Immature natural killer cell (primary cell): ENCODE measurements at regions not wholly inside any gene's neighbourhood (a gene's known extent, or its start where the extent isn't known, plus 50 kb on each side); places are given as distances from the start of the nearest gene placed in this dataset.

ENCODE experiments used
- DNase-seq, 3 donors: peaks; one replicate each; pipeline ENCODE4 v3.0.0; 2022; ENCODE audit warnings: mixed read lengths in 1 of 3
- H3K27ac Mint-ChIP-seq, 6 donors: one replicate each; pipeline ENCODE4 v1.8.0; 2020; ENCODE audit warnings: mixed read lengths in 6 of 6, mild to moderate bottlenecking in 5 of 6, inconsistent platforms in 4 of 6, moderate library complexity in 3 of 6
- H3K27me3 Mint-ChIP-seq, 3 donors: one replicate each; pipeline ENCODE4 v1.8.0; 2020 to 2021; ENCODE audit warnings: low read depth in 3 of 3, mild to moderate bottlenecking in 3 of 3, mixed read lengths in 3 of 3, moderate library complexity in 3 of 3, inconsistent platforms in 1 of 3
- H3K36me3 Mint-ChIP-seq, 3 donors: one replicate each; pipeline ENCODE4 v1.8.0; 2020; ENCODE audit warnings: mixed read lengths in 3 of 3, inconsistent platforms in 2 of 3, mild to moderate bottlenecking in 2 of 3
- H3K4me1 Mint-ChIP-seq, 2 donors: one replicate each; pipeline ENCODE4 v1.8.0; 2020; ENCODE audit warnings: inconsistent platforms in 2 of 2, mild to moderate bottlenecking in 2 of 2, mixed read lengths in 2 of 2, moderate library complexity in 1 of 2
- H3K4me3 Mint-ChIP-seq, 5 donors: one replicate each; pipeline ENCODE4 v1.8.0; 2020; ENCODE audit warnings: mild to moderate bottlenecking in 5 of 5, mixed read lengths in 5 of 5, inconsistent platforms in 3 of 5, moderate library complexity in 3 of 5
- H3K9me3 Mint-ChIP-seq, 6 donors: one replicate each; pipeline ENCODE4 v1.8.0; 2020; ENCODE audit warnings: mild to moderate bottlenecking in 6 of 6, mixed read lengths in 6 of 6, inconsistent platforms in 4 of 6, moderate library complexity in 3 of 6

- Mint-ChIP-seq H3K27me3 (peaks cover 0 to 5% (median 4%) of the 10 kb centered on the region in 3 donors), H3K9me3 (peaks cover 0 to 9% (median 2%) of the 10 kb centered on the region in 6 donors), H3K4me1 (no peaks in the 10 kb centered on the region), H3K4me3 (no peak overlapping the region), H3K27ac (no peak overlapping the region), H3K36me3 (no peaks in the 10 kb centered on the region)
- DNase-seq = no peak
These were observed 552.4 kb upstream of the DAB1 start for GRCh38 chr1:57976216-57976615.

GRCh38 chr1:57968321-57968720 is 544.5 kb upstream of the DAB1 start:
- Mint-ChIP-seq H3K4me3 (no peak overlapping the region), H3K27ac (no peak overlapping the region), H3K27me3 (peaks cover 0 to 5% (median 0%) of the 10 kb centered on the region in 3 donors), H3K4me1 (no peaks in the 10 kb centered on the region), H3K9me3 (no peaks in the 10 kb centered on the region), H3K36me3 (no peaks in the 10 kb centered on the region)
- DNase-seq = no peak

GRCh38 chr1:57966751-57967406 is 543.0 kb upstream of the DAB1 start:
- Mint-ChIP-seq H3K4me3 (no peak overlapping the region), H3K36me3 (no peaks in the 10 kb centered on the region), H3K27me3 (peaks cover 0 to 5% (median 0%) of the 10 kb centered on the region in 3 donors), H3K9me3 (no peaks in the 10 kb centered on the region), H3K4me1 (no peaks in the 10 kb centered on the region), H3K27ac (no peak overlapping the region)
- no peak for DNase-seq

GRCh38 chr1:57966340-57966739 is 542.5 kb upstream of the DAB1 start:
- Mint-ChIP-seq H3K9me3 (no peaks in the 10 kb centered on the region), H3K27ac (no peak overlapping the region), H3K4me3 (no peak overlapping the region), H3K36me3 (no peaks in the 10 kb centered on the region), H3K4me1 (no peaks in the 10 kb centered on the region), H3K27me3 (peaks cover 0 to 5% (median under 1%) of the 10 kb centered on the region in 3 donors)
- no peak for DNase-seq

- no peaks in the 10 kb centered on the region for H3K9me3 Mint-ChIP-seq
These were observed 539.7 kb upstream of the DAB1 start for GRCh38 chr1:57963581-57963980.

GRCh38 chr1:57959531-57960241 is 535.8 kb upstream of the DAB1 start:
- H3K4me1 Mint-ChIP-seq = no peaks in the 10 kb centered on the region
- no peak for DNase-seq
- H3K27ac Mint-ChIP-seq = no peak overlapping the region
- no peak overlapping the region for H3K4me3 Mint-ChIP-seq
- H3K9me3 Mint-ChIP-seq = no peaks in the 10 kb centered on the region
- H3K27me3 Mint-ChIP-seq = peaks cover 0 to 2% (median 2%) of the 10 kb centered on the region in 3 donors
- no peaks in the 10 kb centered on the region for H3K36me3 Mint-ChIP-seq

More at GRCh38 chr1:57963581-57963980, 539.7 kb upstream of the DAB1 start:
- H3K27me3 Mint-ChIP-seq = peaks cover 2 to 5% (median 2%) of the 10 kb centered on the region in 3 donors
- no peaks in the 10 kb centered on the region for H3K36me3 Mint-ChIP-seq
- H3K27ac Mint-ChIP-seq = no peak overlapping the region
- H3K4me3 Mint-ChIP-seq = no peak overlapping the region
- DNase-seq = no peak
- no peaks in the 10 kb centered on the region for H3K4me1 Mint-ChIP-seq

- H3K4me1 Mint-ChIP-seq = no peaks in the 10 kb centered on the region
- H3K9me3 Mint-ChIP-seq = no peaks in the 10 kb centered on the region
- H3K27me3 Mint-ChIP-seq = peaks cover 0 to 2% (median 2%) of the 10 kb centered on the region in 3 donors
- no peaks in the 10 kb centered on the region for H3K36me3 Mint-ChIP-seq
- no peak overlapping the region for H3K4me3 Mint-ChIP-seq
- DNase-seq = no peak
- H3K27ac Mint-ChIP-seq = no peak overlapping the region
These were observed 533.7 kb upstream of the DAB1 start for GRCh38 chr1:57957576-57957975.

GRCh38 chr1:57951390-57951789 is 527.5 kb upstream of the DAB1 start:
- Mint-ChIP-seq H3K27ac (no peak overlapping the region), H3K4me1 (no peaks in the 10 kb centered on the region), H3K36me3 (no peaks in the 10 kb centered on the region), H3K4me3 (no peak overlapping the region), H3K27me3 (peaks cover 0 to 6% (median 0%) of the 10 kb centered on the region in 3 donors), H3K9me3 (no peaks in the 10 kb centered on the region)
- no peak for DNase-seq

- Mint-ChIP-seq H3K4me3 (no peak overlapping the region), H3K27ac (no peak overlapping the region), H3K9me3 (no peaks in the 10 kb centered on the region), H3K36me3 (no peaks in the 10 kb centered on the region), H3K4me1 (no peaks in the 10 kb centered on the region), H3K27me3 (peaks cover 0 to 6% (median 0%) of the 10 kb centered on the region in 3 donors)
- no peak for DNase-seq
These were observed 525.3 kb upstream of the DAB1 start for GRCh38 chr1:57949168-57949567.

- H3K4me3 Mint-ChIP-seq = no peak overlapping the region
- H3K27me3 Mint-ChIP-seq = peaks cover 0 to 6% (median 0%) of the 10 kb centered on the region in 3 donors
- DNase-seq = no peak
- no peaks in the 10 kb centered on the region for H3K4me1 Mint-ChIP-seq
- no peaks in the 10 kb centered on the region for H3K36me3 Mint-ChIP-seq
- no peaks in the 10 kb centered on the region for H3K9me3 Mint-ChIP-seq
- H3K27ac Mint-ChIP-seq = no peak overlapping the region
These were observed 523.6 kb upstream of the DAB1 start for GRCh38 chr1:57947471-57947870.

- Mint-ChIP-seq H3K4me3 (no peak overlapping the region), H3K4me1 (no peaks in the 10 kb centered on the region), H3K9me3 (no peaks in the 10 kb centered on the region), H3K27me3 (peaks cover 0 to 6% (median 0%) of the 10 kb centered on the region in 3 donors), H3K36me3 (no peaks in the 10 kb centered on the region), H3K27ac (no peak overlapping the region)
- DNase-seq = no peak
These were observed 521.2 kb upstream of the DAB1 start for GRCh38 chr1:57945045-57945444.

- DNase-seq = no peak
- H3K27ac Mint-ChIP-seq = no peak overlapping the region
- no peaks in the 10 kb centered on the region for H3K36me3 Mint-ChIP-seq
- peaks cover 0 to 5% (median 2%) of the 10 kb centered on the region in 6 donors for H3K9me3 Mint-ChIP-seq
- H3K27me3 Mint-ChIP-seq = peaks cover 0 to 11% (median 0%) of the 10 kb centered on the region in 3 donors
- H3K4me3 Mint-ChIP-seq = no peak overlapping the region
- H3K4me1 Mint-ChIP-seq = no peaks in the 10 kb centered on the region
These were observed 519.5 kb upstream of the DAB1 start for GRCh38 chr1:57943365-57943764.

GRCh38 chr1:57934745-57935144 is 510.9 kb upstream of the DAB1 start:
- Mint-ChIP-seq H3K36me3 (no peaks in the 10 kb centered on the region), H3K4me1 (no peaks in the 10 kb centered on the region), H3K4me3 (no peak overlapping the region), H3K27me3 (peaks cover 1 to 11% (median 2%) of the 10 kb centered on the region in 3 donors), H3K27ac (no peak overlapping the region), H3K9me3 (peaks cover 0 to 10% (median 2%) of the 10 kb centered on the region in 6 donors)
- DNase-seq = no peak

- Mint-ChIP-seq H3K4me3 (no peak overlapping the region), H3K27me3 (peaks cover 0 to 2% (median 2%) of the 10 kb centered on the region in 3 donors), H3K9me3 (no peaks in the 10 kb centered on the region), H3K36me3 (no peaks in the 10 kb centered on the region), H3K27ac (no peak overlapping the region), H3K4me1 (no peaks in the 10 kb centered on the region)
- no peak for DNase-seq
These were observed 503.1 kb upstream of the DAB1 start for GRCh38 chr1:57927003-57927402.
